ENCODE measurements at regions not wholly inside any gene's neighbourhood (a gene's known extent, or its start where the extent isn't known, plus 50 kb on each side); places are given as distances from the start of the nearest gene placed in this dataset.

DNA sequence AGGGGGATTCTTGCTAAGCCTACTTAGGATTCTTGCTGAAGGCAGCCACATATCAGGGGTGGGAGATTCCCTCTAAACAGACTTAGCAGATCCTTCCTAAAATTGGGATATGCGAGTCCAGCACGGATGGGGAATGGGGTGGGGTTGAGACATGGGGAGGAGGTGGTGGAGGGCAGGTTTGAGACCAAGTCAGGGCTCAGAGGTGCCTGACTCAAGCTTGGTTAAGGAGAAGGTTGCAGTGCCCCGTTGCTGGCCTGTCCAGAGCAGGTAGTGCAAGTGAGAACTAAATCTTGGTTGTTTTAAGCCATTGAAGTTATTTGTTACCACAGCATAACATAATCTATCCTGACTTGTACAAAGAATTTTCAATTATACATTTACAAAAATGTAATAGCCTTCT is 359.7 kb downstream of the AACS start:
- Mint-ChIP-seq H3K36me3 (ENCODE audit: low read depth) (peaks cover under 1% of the 10 kb centered on the region; the same call in 1 of the 2 replicates), H3K27ac (no peak overlapping the region), H3K4me1 (ENCODE audit: low read depth) (no peaks in the 10 kb centered on the region), H3K9me3 (peaks cover 28% of the 10 kb centered on the region), H3K4me3 (no peak overlapping the region), H3K27me3 (ENCODE audit: insufficient read depth) (no peaks in the 10 kb centered on the region)
- TF ChIP-seq, protein P1, sequence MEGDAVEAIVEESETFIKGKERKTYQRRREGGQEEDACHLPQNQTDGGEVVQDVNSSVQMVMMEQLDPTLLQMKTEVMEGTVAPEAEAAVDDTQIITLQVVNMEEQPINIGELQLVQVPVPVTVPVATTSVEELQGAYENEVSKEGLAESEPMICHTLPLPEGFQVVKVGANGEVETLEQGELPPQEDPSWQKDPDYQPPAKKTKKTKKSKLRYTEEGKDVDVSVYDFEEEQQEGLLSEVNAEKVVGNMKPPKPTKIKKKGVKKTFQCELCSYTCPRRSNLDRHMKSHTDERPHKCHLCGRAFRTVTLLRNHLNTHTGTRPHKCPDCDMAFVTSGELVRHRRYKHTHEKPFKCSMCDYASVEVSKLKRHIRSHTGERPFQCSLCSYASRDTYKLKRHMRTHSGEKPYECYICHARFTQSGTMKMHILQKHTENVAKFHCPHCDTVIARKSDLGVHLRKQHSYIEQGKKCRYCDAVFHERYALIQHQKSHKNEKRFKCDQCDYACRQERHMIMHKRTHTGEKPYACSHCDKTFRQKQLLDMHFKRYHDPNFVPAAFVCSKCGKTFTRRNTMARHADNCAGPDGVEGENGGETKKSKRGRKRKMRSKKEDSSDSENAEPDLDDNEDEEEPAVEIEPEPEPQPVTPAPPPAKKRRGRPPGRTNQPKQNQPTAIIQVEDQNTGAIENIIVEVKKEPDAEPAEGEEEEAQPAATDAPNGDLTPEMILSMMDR (IDR thresholded peaks at IDR 0.05) = no peak
- no peak for DNase-seq

DNA sequence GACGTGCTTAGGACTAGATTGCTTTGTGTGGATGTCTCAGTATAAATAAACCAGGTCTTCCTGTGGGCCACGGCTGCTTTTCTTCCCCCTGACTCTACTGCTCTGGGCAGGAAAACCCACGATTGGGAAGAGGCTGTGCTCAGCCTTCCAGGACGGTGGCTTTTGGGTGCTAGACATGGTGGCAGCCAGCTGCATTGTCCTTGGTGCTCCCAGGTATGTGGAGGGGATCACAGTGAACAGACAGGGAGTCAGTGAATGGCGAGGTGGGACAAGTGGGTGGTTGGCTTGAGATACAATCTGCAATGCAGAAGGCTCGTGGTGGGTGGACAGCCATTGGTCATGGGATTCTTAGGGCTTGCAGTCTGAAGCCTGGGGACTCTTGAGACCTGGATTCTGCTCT is 366.3 kb downstream of the AACS start:
- H3K4me1 Mint-ChIP-seq (ENCODE audit: low read depth) = no peaks in the 10 kb centered on the region
- DNase-seq = no peak
- no peaks in the 10 kb centered on the region; the same call in 1 of the 2 replicates for H3K27me3 Mint-ChIP-seq (ENCODE audit: insufficient read depth)
- peaks cover 10% of the 10 kb centered on the region; the same call in 1 of the 2 replicates for H3K36me3 Mint-ChIP-seq (ENCODE audit: low read depth)
- TF ChIP-seq, protein P1 (IDR thresholded peaks at IDR 0.05) = no peak
- H3K9me3 Mint-ChIP-seq = peaks cover 28% of the 10 kb centered on the region
- no peak overlapping the region for H3K4me3 Mint-ChIP-seq
- no peak overlapping the region for H3K27ac Mint-ChIP-seq

DNA sequence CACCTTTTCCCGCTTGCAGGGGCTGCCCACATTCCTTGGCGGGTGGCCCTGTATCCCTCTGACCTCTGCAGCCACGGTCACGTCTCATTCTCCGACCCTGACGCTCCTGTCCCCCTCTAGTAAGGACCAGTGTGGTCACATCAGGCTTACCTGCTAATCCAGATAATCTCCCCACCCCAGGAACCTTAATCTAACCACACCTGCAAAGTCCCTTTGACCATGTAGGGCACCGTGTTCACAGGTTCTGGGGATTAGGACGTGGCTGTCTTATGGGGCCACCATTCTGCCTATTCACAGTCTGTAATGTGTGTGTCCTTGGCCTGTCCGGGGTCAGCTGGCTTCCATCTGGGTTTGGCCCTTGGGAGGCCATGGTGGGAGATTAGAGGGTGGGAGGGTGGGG is 368.9 kb downstream of the AACS start:
- DNase-seq = no peak
- Mint-ChIP-seq H3K4me1 (ENCODE audit: low read depth) (no peaks in the 10 kb centered on the region), H3K27me3 (ENCODE audit: insufficient read depth) (no peaks in the 10 kb centered on the region; the same call in 1 of the 2 replicates), H3K36me3 (ENCODE audit: low read depth) (peaks cover 10% of the 10 kb centered on the region; the same call in 1 of the 2 replicates), H3K9me3 (peaks cover 25% of the 10 kb centered on the region), H3K4me3 (no peak overlapping the region), H3K27ac (no peak overlapping the region)
- TF ChIP-seq, protein P1 (IDR thresholded peaks at IDR 0.05) = no peak

DNA sequence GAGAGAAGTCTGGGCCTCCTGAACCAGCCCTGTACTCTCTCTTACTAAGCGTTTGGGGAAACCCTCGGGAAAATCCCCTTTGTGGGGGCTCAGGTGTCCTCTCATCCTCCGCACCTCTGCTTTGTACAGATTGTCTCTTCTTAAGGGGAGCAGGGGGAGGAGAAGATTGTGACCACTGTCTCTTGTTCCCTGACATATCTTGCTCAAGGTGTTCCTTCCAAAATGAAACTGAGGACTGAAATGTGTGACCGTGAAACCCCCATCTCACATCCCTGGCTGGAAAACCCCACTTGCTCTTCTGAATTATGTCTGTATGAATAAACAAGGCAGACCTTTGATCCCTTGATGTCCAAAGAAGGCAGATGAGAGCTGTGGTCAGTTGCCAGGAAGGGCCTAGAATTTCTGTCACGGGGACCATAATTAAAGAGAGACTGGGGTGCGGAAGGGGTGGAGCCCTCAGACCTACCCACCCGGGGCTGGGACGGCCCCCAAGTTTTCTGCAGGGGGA is 369.8 kb downstream of the AACS start:
- no peak overlapping the region for H3K27ac Mint-ChIP-seq
- no peak for DNase-seq
- H3K4me1 Mint-ChIP-seq (ENCODE audit: low read depth) = no peaks in the 10 kb centered on the region
- no peaks in the 10 kb centered on the region; the same call in 1 of the 2 replicates for H3K27me3 Mint-ChIP-seq (ENCODE audit: insufficient read depth)
- H3K4me3 Mint-ChIP-seq = no peak overlapping the region
- TF ChIP-seq, protein P1 (IDR thresholded peaks at IDR 0.05) = no peak
- peaks cover 9% of the 10 kb centered on the region; the same call in 1 of the 2 replicates for H3K36me3 Mint-ChIP-seq (ENCODE audit: low read depth)
- H3K9me3 Mint-ChIP-seq = peaks cover 33% of the 10 kb centered on the region

DNA sequence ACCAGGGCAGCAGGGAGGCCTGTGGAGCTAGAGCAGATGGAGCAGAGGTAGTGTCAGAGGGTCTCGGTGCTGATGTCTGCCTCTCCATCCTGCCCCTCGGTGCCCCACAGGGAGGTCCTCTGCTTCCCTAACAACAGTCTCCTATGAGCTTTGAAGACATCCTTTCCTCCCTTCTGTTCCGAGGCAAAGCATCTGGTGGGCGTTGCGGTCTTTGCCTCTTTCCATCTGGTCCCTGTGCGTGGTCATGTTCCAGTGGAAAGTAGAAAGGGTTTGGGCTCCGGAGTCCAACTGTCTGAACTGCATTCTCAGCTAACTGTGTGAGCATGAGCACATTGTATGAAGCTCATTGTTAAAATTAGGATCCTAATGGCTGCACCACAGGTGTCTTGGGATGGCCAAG is 370.6 kb downstream of the AACS start:
- no peaks in the 10 kb centered on the region for H3K27me3 Mint-ChIP-seq (ENCODE audit: insufficient read depth)
- no peaks in the 10 kb centered on the region for H3K4me1 Mint-ChIP-seq (ENCODE audit: low read depth)
- no peak for DNase-seq
- H3K9me3 Mint-ChIP-seq = peaks cover 37% of the 10 kb centered on the region
- TF ChIP-seq, protein P1 (IDR thresholded peaks at IDR 0.05) = no peak
- peaks cover 4% of the 10 kb centered on the region; the same call in 1 of the 2 replicates for H3K36me3 Mint-ChIP-seq (ENCODE audit: low read depth)
- no peak overlapping the region for H3K4me3 Mint-ChIP-seq
- H3K27ac Mint-ChIP-seq = no peak overlapping the region
